NCI-H446 (cell line): ENCODE measurements at regions not wholly inside any gene's neighbourhood (a gene's known extent, or its start where the extent isn't known, plus 50 kb on each side); places are given as distances from the start of the nearest gene placed in this dataset.

Experiments used
- DNase-seq, 2 experiments: peaks; one replicate each; lab custom pipeline; 2025; lab: John Stamatoyannopoulos, UW

- DNase-seq: no peak
Observed at GRCh38 chr20:19953606-19954005, 63.6 kb upstream of the NAA20 start.

- DNase-seq: no peak
Observed at GRCh38 chr20:19956976-19957375, 60.2 kb upstream of the NAA20 start.

DNA sequence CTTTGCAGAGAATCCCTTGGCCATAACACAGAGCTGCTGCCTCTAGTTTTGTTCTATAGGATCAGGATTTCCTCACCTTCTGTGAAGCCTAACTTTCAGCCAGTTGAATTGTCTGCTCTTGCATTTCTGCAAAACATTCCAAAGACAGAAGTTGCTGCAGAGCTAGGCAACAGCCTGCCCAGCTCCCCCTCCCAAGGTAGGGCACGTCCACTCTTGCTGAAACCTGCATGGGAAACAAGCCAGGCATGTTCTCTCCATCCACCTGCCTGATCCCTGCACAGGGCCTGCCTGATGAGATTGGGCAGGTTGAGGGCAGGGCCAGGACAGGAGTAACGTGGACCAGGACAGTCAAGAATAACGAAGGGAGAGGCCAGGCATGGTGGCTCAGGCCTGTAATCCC, 58.9 kb upstream of the NAA20 start:
- no peak for DNase-seq

DNA sequence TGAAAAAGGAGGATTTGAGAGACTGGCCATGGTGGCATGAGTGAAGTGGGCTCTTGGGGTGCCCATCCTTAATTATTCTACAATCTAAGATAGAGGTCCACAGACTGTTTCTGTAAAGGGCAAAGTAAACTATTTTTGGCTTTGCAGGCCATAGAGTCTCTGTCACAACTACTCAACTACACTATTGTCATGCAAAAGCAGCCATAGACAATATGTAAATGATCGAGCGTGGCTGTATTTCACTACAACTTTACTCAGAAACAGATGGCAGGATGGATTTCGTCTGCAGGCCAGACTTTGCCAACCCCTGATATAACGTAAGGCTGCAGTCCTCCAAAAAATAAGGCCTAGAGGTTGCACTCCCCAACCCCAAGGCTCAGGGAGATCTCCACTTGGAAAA, 58.2 kb upstream of the NAA20 start:
- no peak for DNase-seq

DNA sequence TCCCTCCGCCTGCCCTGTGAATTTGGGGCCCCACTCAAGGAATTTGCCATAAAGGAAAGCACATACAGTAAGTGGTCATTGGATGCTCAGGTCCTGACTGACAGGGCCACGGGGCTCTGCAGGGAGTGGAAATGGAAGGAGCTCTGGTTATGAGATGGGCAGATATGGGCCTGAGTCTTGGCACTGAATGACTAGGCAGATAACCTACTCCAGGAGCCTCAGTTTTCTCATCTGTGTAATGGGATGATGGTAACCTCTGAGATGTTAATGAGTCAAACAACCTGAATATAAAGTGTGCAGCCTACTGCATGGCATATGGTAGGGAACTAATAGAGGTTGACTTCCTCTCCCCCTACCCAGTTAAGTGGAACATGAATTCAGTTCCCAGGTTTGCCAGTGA, 56.4 kb upstream of the NAA20 start:
- no peak for DNase-seq

DNA sequence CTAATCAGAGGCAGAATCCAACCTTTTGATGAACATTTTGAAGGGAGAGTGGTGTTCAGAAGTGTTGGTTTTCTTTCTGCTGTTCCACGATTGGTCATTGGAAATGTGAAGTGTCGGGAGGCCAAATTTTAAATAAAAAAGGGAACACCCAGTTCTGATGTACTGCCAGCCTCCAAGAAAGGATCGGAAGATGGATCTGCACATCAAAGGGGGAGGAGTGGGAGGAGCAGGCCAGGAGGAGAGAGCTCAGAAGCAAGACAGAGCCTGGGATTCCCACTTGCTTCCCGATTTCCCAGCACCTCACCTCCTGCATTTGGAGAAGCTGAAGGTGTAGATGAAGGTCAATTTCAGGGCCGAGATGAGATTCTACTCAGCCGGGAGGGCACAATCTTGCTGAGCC, 55.9 kb upstream of the NAA20 start:
- DNase-seq: no peak

DNA sequence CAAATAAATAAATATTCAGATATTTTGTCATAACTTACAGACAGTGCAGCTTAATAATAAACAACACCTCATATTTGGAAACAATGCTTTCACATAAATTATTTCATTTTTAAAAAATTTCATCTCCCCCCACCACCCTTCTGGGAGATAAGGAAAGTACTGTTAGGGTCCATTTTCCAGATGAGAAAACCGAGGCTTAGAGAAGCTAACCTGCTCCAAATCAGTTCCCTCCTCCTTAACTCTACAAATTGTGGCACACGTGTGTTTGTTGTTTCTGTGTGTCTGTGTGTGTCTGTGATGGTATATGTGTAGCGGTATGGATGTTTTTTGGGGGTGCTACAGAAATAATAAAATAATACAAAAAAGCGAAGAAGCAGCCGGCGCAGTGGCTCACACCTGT, 54.2 kb upstream of the NAA20 start:
- DNase-seq: no peak

GRCh38 chr20:19964289-19965265, 52.6 kb upstream of the NAA20 start:
- DNase-seq: no peak

- DNase-seq: no peak
Observed at GRCh38 chr20:19966840-19967239, 50.3 kb upstream of the NAA20 start.
